GM12874 (cell line): ENCODE measurements at regions not wholly inside any gene's neighbourhood (a gene's known extent, or its start where the extent isn't known, plus 50 kb on each side); places are given as distances from the start of the nearest gene placed in this dataset.

Source experiments
- TF ChIP-seq, protein P1 (sequence below): IDR thresholded peaks from 2 replicates; pipeline ENCODE4 v1.5.1; 2011; ENCODE audit warnings: low read depth, mild to moderate bottlenecking, control low read depth, low read length, moderate library complexity; ENCODE audit not compliant: insufficient read depth

DNA sequence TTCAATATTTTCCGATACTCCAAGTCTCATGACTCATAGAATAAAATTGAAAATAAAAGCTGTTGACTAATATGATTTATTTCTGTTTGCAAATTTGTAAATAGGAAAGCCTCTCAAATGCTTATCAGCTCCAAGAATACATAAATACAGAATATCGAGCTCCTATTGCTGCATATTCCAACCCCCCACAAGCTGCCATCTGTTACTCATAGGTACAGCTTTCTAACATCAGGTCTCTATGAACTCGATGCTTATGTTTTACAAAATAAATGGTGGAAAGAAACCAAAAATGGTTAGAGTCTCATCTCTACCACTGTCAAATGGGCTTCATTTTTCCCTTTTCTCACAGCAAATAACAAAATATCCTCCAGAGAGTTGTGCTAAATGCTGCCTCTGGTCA is 631.6 kb upstream of the CDH18 start:
- TF ChIP-seq, protein P1, sequence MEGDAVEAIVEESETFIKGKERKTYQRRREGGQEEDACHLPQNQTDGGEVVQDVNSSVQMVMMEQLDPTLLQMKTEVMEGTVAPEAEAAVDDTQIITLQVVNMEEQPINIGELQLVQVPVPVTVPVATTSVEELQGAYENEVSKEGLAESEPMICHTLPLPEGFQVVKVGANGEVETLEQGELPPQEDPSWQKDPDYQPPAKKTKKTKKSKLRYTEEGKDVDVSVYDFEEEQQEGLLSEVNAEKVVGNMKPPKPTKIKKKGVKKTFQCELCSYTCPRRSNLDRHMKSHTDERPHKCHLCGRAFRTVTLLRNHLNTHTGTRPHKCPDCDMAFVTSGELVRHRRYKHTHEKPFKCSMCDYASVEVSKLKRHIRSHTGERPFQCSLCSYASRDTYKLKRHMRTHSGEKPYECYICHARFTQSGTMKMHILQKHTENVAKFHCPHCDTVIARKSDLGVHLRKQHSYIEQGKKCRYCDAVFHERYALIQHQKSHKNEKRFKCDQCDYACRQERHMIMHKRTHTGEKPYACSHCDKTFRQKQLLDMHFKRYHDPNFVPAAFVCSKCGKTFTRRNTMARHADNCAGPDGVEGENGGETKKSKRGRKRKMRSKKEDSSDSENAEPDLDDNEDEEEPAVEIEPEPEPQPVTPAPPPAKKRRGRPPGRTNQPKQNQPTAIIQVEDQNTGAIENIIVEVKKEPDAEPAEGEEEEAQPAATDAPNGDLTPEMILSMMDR, result no peak

DNA sequence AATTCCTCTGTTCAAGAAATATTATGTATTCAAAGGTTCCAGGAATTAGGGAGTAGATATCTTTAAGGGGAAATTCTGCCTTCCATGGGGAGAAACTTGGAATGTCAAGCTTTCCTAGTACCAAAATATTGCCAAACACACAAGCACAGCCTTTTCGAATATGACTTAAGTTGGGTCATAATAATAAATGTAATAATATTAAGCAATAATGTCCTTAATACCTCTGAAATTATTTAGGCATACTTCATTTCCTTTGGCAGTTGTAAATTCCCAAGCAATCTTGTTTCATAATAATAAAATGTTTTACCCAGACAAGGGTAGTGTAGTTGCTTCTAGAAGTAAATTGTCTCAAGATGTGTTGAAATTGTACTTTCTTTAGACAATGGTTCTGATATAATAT is 630.3 kb upstream of the CDH18 start:
- TF ChIP-seq, protein P1, result no peak

DNA sequence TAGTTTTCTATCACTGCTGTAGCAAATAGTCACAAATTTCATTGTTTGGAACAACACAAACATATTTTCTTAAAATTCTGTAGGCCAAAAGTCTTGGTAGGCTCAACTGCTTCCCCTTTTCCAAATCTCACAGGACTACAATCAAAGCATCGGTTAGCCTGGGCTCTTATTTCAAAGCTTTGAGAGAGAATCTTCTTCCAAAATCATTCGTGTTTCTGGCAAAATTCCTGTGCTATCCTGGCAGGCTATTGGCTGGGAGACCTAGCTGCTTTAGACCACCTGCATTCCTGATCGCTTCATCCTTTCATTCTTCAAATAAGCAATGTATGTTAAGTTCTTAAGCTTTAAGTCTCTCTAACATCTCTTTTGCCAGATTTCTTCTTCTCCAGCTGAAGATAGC is 629.8 kb upstream of the CDH18 start:
- TF ChIP-seq, protein P1, result no peak

DNA sequence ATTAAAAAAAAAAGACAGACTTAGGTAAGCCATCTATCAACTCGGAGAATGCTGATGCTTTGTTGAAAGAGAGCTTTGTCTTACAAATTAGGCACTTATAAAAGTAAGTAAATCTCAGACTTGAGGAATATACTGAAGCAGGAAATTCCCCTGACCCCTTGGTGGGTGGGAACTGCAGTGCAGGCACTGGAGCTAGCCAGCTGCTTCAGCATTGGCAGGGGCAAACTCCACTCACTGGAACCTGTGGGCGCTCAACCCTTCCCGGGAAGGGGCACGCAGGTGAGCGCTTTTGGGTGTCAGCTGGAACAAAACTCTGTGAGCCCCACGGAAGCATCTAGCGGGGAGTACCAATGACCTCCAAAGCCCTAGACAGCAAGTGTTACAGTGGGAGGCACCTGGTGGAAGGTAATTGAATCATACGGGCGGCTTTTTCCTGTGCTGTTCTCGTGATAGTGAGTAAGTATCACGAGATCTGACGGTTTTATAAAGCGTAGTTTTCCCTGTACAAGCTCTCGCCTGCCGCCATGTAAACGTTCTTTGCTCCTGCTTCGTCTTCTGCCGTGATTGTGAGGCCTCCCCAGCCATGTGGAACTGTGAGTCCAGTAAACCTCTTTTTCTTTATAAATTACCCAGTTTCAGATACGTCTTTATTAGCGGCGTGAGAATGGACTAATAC is 628.0 kb upstream of the CDH18 start:
- TF ChIP-seq, protein P1, result no peak

DNA sequence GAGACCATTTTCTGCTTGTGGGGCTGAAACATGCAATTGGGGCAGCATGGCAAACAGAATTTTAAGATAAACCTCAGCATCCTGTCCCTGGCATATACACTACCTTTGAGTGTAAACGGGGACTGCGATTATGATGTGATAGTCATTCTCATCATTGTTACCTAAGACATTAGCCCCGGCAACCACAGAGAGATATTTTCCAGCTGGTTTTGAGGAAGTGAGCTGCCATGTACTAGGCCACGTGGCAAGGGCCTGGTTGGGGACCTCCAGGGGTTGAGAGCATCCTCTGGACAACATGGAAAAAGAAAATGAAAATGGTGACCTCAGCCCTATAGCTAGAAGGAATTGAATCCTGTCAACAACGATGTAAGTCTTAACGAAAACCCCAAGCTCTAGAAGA is 623.6 kb upstream of the CDH18 start:
- TF ChIP-seq, protein P1, result no peak

DNA sequence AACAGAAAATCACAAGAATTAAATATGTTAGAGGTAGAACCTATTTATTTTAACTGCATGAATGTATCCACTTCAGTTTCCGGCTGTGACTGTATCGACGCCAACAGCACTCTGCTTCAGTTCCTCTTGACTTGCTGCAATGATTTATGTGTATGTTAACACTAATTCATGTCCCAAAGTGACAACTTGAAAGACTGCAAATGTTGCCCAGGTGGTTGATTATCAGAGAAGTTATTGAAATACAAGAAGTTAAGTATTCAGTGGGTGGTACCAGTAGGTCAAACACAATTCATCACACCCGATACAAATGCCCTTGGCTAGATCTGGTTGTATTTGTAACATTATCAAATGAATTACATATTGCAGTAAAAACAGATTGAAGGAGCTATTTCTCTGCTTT is 622.7 kb upstream of the CDH18 start:
- TF ChIP-seq, protein P1, result no peak

DNA sequence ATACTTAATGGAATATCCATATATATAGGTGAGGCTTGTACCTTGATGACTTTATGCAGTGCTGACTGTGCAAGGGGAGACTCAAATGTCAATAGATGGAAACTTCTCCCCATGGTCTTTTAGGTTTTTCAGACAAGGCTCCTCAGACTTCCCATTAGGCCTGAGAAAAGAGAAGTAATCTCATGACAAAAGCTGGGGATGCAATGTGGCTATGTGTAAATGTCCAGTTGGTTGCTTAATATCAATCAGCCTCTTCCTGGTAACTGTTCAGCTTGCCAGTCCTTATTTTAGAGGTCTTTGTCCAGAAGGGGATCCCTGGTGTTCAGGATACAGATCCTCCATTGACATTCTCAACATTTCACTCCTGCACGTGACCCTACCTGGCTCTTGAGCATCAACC is 621.1 kb upstream of the CDH18 start:
- TF ChIP-seq, protein P1, result no peak
